Chondrocyte (in vitro differentiated cells): ENCODE measurements at regions not wholly inside any gene's neighbourhood (a gene's known extent, or its start where the extent isn't known, plus 50 kb on each side); places are given as distances from the start of the nearest gene placed in this dataset.

Experiments
- DNase-seq: peaks from one replicate; pipeline ENCODE4 v3.0.0; 2021; ENCODE audit warnings: mixed read lengths, low spot score
- H3K27ac Mint-ChIP-seq: one replicate; pipeline ENCODE4 v1.8.0; 2021; ENCODE audit warnings: mild to moderate bottlenecking, moderate library complexity, mixed read lengths; ENCODE audit not compliant: unreplicated experiment
- H3K27me3 Mint-ChIP-seq: 2 replicates; pipeline ENCODE4 v1.8.0; 2021; ENCODE audit warnings: low read depth, mixed read lengths
- H3K36me3 Mint-ChIP-seq: 2 replicates; pipeline ENCODE4 v1.8.0; 2021; ENCODE audit warnings: low read depth, mixed read lengths
- H3K4me1 Mint-ChIP-seq: 2 replicates; pipeline ENCODE4 v1.8.0; 2021; ENCODE audit warnings: low read depth, mild to moderate bottlenecking, mixed read lengths
- H3K4me3 Mint-ChIP-seq: one replicate; pipeline ENCODE4 v1.8.0; 2021; ENCODE audit warnings: mild to moderate bottlenecking, moderate library complexity, mixed read lengths; ENCODE audit not compliant: unreplicated experiment
- H3K9me3 Mint-ChIP-seq: 2 replicates; pipeline ENCODE4 v1.8.0; 2021; ENCODE audit warnings: low read depth, mixed read lengths
- CTCF ChIP-seq: fragments of 200-600 bp; sonication (generic); IDR thresholded peaks from 2 replicates; pipeline ENCODE4 v1.5.0; 2021; ENCODE audit warnings: antibody characterized with exemption, mild to moderate bottlenecking, moderate library complexity

DNA sequence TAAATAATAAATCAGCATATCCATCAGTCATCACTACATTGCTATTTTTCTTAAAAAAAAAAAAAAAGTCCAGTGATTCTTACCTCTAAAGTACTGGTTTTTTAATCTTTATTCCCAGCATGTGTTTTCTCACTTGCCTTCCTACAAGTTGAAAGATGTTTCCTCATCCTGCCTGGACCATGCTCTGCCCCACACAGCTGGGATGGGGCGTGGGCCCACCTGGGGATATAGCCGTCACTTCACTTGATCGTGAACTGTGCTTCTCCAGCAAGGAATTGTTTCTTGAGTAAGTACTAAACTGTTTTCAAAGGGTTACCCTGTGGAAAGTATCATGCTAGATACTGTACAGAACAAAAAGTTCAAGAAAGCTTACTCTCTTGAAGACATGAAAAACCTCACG lies 212.6 kb upstream of the HTR1E start:
- Mint-ChIP-seq H3K27me3 (no peaks in the 10 kb centered on the region), H3K4me1 (peaks cover 15% of the 10 kb centered on the region), H3K36me3 (no peaks in the 10 kb centered on the region), H3K4me3 (no peak overlapping the region), H3K9me3 (peaks cover 3% of the 10 kb centered on the region), H3K27ac (no peak overlapping the region)
- DNase-seq, result no peak
- no peak for TF ChIP-seq CTCF

DNA sequence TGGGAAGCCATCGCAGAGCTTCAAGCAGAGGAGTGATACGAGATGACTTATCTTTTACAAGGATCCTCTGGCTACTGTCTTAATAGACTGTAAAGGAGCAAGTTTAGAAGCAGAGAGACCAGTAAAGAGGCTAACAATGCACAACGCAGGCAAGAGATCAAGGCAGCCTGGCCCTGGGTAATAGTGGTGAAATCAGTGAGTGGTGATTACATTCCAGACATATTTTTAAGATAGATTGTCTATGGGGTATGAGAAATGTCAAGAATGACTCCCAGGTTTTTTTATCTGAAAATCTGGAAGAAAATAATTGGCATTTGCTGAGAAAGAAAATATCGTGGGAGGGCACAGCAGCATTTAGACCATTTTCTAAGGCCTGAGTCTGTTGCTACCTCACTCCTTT lies 213.6 kb upstream of the HTR1E start:
- H3K27me3 Mint-ChIP-seq, result no peaks in the 10 kb centered on the region
- no peak overlapping the region for H3K4me3 Mint-ChIP-seq
- H3K36me3 Mint-ChIP-seq, result no peaks in the 10 kb centered on the region
- TF ChIP-seq CTCF, result no peak
- peak overlapping the region; percentile 11 for H3K27ac Mint-ChIP-seq
- peaks cover 3% of the 10 kb centered on the region for H3K9me3 Mint-ChIP-seq
- peaks cover 15% of the 10 kb centered on the region for H3K4me1 Mint-ChIP-seq
- DNase-seq, result no peak

DNA sequence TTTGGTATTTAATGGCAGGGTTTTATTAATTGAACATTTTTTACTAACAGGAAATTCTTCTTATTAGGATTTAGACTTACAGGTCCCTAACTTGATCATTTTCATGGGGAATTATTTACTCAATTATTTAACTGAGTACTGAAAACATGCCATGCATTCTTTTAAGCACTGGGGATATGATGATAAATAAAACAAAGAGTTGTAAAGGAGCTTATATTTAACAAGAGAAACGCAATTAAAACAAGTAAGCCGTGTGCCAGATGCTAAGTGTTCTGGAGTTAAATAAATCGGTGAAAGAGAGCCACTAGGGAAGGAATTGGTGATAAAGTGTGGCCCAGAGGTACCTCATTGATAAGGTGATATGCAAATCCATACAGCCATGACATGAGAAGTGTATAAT lies 214.2 kb upstream of the HTR1E start:
- Mint-ChIP-seq H3K27ac (no peak overlapping the region), H3K36me3 (no peaks in the 10 kb centered on the region), H3K4me1 (peaks cover 15% of the 10 kb centered on the region), H3K9me3 (peaks cover 3% of the 10 kb centered on the region), H3K27me3 (no peaks in the 10 kb centered on the region), H3K4me3 (no peak overlapping the region)
- DNase-seq, result no peak
- TF ChIP-seq CTCF, result no peak

GRCh38 chr6:86722131-86722530 lies 215.2 kb upstream of the HTR1E start:
- Mint-ChIP-seq H3K4me3 (no peak overlapping the region), H3K27ac (no peak overlapping the region), H3K36me3 (no peaks in the 10 kb centered on the region), H3K27me3 (no peaks in the 10 kb centered on the region), H3K9me3 (peaks cover 3% of the 10 kb centered on the region), H3K4me1 (peaks cover 15% of the 10 kb centered on the region)
- no peak for DNase-seq
- no peak for TF ChIP-seq CTCF

DNA sequence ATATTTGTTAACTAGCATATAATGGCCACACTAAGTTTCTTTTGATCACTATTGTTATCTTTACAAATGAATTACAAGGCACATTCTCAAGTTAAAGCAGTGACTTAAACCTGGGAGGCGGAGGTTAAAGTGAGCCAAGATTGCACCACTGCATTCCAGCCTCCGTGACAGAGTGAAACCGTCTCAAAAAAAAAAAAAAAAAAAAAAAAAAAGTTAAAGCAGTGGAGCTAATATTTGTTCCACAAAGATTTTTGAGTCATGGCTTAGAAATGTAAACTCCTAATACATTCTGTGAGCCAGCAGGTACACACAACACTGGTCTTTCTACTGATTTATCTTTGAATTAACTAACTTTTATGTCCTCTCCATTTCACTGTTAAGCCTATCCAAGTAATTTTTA lies 221.7 kb upstream of the HTR1E start:
- no peaks in the 10 kb centered on the region for H3K9me3 Mint-ChIP-seq
- no peaks in the 10 kb centered on the region for H3K4me1 Mint-ChIP-seq
- no peak overlapping the region for H3K27ac Mint-ChIP-seq
- H3K4me3 Mint-ChIP-seq, result no peak overlapping the region
- no peaks in the 10 kb centered on the region for H3K36me3 Mint-ChIP-seq
- H3K27me3 Mint-ChIP-seq, result no peaks in the 10 kb centered on the region
- no peak for TF ChIP-seq CTCF
- no peak for DNase-seq
